Body of pancreas (tissue), 4 donors: ENCODE measurements at regions not wholly inside any gene's neighbourhood (a gene's known extent, or its start where the extent isn't known, plus 50 kb on each side); places are given as distances from the start of the nearest gene placed in this dataset.

ENCODE experiments used
- POLR2A ChIP-seq, 3 donors: fragments of 450-650 bp; IDR thresholded peaks; one replicate each; pipeline ENCODE4 v1.6.1; 2016; ENCODE audit warnings: antibody characterized with exemption in 3 of 3, mild to moderate bottlenecking in 2 of 3
- TF ChIP-seq, protein P1 (sequence below), 7 experiments: fragments of 450-650 bp in 4 of 7; fragments of 200-600 bp in 3 of 7; sonication (generic) in 3 of 7; IDR thresholded peaks; one replicate each; pipeline ENCODE4 v1.5.1; 2016 to 2019; ENCODE audit warnings: antibody characterized with exemption in 7 of 7

DNA sequence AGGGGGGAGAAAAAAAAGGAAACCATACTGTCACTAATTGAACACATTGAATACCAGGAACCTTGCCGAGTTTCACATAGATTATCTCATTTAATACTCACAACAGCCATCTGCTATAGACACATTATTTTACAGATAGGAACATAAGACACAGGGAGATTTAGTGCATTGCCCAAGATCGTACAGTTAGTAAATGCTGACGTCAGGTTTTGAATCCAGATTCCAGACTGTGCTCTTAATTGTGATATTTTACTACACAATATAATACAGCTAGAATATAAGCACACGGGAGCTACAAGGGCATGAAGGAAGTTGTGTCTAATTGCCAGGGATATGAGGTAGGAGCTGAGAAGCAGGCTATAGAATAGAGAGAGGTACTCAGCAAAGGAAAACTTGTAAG is 93.9 kb upstream of the MINDY3 start:
- TF ChIP-seq POLR2A (IDR thresholded peaks at IDR 0.05), result no peak
- TF ChIP-seq, protein P1, sequence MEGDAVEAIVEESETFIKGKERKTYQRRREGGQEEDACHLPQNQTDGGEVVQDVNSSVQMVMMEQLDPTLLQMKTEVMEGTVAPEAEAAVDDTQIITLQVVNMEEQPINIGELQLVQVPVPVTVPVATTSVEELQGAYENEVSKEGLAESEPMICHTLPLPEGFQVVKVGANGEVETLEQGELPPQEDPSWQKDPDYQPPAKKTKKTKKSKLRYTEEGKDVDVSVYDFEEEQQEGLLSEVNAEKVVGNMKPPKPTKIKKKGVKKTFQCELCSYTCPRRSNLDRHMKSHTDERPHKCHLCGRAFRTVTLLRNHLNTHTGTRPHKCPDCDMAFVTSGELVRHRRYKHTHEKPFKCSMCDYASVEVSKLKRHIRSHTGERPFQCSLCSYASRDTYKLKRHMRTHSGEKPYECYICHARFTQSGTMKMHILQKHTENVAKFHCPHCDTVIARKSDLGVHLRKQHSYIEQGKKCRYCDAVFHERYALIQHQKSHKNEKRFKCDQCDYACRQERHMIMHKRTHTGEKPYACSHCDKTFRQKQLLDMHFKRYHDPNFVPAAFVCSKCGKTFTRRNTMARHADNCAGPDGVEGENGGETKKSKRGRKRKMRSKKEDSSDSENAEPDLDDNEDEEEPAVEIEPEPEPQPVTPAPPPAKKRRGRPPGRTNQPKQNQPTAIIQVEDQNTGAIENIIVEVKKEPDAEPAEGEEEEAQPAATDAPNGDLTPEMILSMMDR (IDR thresholded peaks at IDR 0.05), result no peak
